GDM1 (cell line): ENCODE measurements at regions not wholly inside any gene's neighbourhood (a gene's known extent, or its start where the extent isn't known, plus 50 kb on each side); places are given as distances from the start of the nearest gene placed in this dataset.

Experiments used
- DNase-seq: peaks from one replicate; lab custom pipeline; 2025; lab: John Stamatoyannopoulos, UW

DNA sequence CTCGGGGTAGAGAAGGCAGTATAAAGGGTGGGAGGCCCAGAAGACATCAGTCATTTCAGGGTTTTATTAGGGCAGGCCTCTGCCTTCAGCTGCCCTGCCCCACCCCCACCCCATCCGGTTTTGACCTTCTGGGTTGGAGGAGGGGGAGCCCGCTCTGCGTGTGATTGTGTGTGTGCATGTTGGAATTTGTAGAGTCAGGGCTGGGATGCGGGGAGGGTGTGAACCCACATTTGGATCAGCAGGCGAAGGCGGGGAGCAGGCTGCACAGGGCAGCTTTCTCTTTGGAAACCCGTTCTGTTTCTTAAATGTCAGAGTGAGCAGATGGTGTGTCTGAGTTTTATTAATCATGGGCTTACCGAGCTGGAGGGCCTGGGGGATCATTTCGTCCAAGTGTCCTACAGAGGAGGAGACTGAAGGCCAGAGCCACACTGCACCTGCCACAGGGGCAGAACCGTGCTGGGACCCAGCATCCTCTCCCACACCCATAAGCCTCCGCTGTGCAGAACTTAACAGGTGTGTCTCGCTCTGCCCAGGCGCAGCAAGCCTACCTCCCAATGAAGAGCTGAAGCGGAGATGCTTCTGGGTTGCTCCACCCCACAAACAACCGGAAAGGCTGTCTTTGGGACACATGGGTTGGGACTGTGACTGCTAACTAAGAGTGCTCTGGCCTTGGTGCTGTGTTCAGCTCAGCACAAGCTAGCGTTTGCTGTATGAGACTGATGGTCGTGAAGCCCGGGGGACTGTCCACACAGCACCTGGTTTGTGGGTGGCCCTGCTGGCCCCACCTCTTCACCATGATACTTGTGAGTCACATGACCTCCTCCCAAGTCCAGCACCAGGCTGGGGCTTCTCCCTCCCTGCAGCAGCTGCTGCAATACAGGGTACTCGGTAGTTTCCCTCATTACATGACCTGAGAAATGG, 70.9 kb upstream of the GSE1 start:
- DNase-seq: no peak

DNA sequence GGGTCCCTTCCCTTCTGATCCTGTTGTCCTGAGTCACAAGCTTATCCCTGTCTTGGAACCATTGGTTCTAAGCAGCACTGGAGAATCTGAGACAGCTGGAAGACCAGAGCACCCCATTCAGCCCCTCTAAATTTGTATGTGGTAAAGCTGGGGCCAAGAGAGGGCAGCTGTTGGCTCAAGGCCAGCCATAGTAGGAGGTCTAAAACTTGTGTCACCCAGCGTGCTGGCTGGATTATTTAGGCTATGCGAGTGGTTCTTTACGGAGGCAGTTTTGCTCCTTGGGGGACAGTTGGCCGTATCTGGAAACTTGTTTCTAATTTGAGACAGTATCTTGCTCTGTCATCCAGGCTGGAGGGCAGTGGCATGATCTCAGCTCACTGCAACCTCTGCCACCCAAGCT, 69.6 kb upstream of the GSE1 start:
- no peak for DNase-seq

DNA sequence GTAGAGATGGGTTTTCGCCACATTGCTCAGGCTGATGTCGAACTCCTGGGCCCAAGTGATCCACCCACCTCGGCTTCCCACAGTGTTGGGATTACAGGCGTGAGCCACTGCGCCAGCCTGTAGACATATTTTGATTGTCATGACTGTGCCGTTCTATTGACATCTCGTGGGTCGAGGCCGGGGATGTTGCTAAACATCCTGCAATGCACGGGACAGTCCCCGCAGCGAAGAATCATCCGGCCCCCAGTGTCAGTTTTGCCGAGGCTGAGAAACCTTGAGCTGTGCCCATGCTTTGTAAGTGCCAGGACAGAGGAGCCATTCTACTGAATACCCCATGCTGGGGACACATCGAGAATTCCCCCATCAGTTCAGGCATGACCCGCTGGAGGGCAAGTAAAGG, 69.1 kb upstream of the GSE1 start:
- no peak for DNase-seq

DNA sequence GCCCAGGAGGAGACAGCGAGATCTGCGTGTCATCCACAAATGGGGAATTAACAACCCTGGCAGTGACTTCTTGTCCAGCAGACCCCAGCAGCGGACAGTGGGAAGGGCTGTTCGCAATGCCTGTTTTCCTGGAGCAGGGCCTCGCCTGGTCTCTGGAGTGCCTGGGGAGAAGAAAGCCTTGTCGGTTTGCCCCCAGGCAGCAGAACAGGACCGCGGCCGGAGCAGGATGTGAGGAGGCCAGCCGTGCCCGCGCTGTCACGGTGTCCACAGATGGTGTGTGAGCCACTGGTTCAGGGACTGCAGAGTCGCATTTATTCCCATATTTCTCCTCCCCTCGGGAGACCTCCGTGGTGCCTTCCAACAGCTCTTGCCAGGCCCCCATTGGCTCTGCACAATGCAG, 68.5 kb upstream of the GSE1 start:
- DNase-seq: no peak

DNA sequence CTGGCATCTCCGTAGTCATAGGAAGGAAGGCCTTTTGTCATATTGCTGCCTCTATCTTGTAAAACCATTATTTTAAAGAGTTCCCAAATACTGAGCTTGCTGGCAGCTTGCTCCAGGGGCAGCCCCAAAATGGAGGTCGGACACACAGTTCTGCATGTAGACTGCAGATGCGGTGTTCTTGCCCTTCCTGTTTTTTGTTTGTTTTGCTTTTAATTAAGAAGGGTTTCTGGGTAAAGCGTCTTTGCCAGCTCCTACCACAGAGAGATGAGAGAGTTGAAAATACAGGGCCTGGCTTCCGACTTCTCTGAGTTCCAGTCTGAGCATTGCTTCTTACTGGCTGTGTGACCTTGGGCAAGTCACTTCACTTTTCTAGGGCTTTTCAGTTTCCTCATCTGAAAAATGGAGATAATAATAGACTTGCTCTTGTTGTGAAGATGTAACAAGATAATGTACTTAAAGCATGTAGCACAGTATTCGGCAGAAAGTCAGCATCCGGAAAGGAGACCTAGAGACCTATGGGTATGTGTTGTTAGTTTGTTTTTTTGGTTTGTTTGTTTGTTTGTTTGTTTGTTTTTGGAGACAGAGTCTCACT, 67.8 kb upstream of the GSE1 start:
- DNase-seq: no peak

DNA sequence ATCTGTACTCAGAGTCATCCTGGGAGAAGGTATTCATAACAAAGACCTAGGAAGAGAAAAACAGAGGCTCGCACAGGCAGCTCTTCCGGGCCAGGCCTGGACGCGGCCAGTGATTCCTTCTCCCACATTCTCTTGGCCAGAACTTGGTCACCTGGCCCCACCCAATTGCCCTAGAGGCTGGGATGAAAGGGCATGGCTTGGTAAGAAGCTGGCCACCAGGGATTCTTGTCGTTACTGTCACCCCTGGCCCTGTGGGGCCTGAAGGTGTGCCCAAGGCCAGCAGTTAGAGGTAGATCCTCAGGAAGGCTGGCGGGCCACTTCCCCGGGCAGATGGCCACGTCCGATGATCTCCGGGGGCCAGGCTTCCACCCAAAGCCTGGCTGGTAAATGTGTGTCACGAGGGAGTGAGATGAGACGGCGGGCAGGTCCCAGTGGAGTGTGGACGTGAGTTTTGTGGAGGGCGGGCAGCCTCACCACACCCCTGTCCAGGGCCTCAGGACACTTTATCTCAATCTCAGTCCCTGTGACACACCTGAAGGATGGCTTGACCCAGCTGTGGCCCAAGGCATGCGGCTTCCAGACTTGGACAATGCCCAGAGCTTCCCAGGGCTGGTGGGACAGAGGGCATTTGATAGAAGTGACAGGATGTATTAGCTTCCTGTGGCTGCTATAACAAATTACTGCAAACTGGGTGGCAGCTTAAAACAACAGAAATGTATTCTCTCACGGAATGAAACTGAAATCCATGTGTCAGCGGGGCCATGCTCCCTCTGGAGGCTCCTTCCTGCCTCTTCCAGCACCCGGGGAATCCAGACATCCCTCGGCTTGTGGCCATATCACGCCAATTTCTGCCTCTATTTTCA, 66.3 kb upstream of the GSE1 start:
- DNase-seq: no peak

DNA sequence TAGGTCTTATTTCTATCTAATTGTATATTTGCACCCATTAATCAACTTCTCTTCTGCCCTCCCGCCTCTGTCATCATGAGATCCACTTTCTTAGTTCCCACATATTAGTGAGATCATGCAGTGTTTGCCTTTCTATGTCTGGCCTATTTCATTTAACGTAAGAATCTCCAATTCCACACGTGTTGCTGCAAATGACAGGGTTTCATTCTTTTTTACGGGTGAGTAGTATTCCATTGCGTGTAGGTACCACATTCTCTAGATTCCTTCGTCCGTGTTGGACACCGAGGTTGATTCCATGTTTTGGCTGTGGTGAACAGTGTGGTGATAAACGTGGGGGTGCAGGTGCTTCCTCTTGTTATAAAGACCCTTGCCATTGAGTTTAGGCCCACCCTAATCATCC, 64.7 kb upstream of the GSE1 start:
- no peak for DNase-seq

DNA sequence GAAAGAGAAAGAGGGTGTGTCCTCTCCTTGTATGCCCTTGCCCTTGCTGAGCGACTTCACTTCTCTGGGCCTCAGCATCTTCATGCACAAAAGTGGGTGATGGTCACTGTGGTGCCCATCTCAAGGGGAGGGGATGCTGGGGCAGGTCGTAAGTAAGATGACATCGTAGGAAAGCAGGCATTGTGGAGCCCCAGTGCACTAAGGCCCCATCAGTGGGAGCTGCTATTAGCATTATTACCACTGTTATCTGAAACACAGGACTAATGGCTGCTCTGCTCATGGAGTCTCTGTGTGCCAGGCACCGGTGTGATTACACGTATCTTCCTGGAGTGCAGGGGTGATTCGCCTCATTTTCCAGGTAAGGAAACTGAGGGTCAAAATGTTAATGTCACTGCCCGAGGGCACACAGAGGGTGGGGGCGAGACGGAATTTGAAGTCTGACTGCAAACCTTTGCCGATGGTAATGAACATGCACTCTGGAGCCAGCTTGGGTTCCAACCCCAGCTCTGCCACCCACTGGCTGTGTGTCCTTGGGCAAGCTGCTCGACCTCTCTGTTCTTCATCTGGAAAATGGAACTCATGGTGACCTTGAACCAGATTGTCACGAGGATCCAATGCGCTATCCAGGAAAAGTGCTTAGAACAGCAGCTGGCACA, 63.2 kb upstream of the GSE1 start:
- DNase-seq: no peak

DNA sequence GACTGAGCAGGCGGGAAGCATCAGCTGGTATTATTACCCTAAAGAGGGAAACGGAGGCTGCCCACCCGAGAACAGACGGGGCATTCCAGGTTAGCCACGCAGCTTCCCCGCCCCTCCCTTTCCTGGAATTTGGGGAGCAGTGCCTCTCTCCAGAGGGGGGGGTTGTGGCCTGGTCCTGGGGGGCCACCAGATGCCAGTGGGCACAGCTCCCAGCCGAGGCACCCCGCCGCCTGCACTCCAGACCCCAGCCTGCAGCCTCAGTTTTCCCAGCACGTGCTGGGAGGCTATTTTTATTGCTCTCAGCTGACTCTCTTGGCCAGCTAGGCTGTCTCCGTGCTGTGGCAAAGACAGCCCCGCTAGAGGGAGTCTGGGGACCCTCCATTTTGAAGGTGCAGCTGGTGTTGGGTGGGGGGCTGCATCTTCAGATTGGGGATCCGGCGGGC, 62.7 kb upstream of the GSE1 start:
- no peak for DNase-seq

DNA sequence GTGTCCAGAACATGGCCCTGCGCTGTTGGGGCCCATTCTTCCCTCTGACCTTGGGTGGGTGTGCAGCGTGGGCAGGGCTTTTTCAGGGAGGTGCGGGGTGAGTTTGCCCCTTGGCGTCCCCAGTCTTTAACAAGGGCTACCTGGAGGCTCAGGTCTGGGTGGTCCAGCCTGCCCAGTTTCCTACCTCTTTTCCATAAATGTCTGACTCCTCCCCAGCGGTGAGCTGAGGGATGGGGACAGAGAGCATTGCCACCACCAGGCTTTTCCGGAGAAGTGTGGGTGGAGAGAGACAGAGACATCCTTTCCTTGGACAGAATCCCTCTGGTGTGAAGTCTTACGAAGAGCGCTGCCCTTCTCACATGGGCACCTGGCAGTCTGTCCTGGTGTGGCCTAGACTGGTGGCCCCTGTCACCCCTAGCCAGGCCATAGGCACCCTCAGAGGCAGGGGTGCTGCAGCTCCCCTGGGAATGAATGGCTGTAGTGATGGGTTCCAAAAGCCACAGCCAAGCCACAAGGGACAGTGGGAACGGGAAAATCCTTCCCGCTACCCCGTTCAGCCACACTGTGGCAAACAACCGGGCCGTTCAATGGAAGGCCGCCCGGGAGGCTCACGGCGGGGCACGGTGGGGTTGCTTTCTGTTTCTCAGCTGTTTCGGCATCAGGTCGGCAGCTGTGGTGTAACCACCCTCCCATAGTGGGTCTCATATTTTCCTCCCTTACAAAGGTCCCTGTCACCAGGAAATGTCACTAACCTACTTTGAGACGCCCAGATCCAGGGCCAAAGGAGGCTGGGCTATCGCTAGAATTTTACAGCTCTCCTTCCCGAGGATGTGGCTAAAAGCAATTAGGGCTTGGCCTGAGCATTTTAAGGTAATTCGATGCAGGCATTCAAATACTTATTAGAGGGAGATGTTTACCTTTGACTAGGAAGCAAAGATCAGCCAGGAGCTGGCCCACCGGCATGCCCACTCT, 61.9 kb upstream of the GSE1 start:
- DNase-seq: no peak

DNA sequence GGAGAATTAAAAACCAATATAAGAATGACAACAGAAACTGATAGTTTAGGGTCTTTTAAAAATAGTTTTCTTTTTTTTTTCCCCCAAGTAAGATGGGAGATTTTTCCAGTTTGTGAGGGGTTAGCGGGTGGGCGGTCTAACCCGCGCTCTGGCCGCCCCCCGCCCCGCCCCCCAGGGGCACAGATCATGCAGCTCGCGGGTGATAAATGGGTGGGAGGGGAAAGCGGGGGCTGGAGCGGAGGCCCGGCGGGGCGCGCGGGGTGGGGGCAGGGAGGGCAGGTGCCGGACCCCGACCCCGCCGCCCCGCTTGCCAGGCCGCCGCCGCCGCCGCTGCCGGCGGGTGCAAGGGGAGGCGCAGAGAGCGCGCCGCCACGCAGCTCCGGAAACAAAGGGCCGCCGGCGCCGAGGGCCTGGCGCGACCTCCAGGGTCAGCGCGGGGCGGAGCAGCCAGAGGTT, 60.1 kb upstream of the GSE1 start:
- peak; percentile 46 for DNase-seq

DNA sequence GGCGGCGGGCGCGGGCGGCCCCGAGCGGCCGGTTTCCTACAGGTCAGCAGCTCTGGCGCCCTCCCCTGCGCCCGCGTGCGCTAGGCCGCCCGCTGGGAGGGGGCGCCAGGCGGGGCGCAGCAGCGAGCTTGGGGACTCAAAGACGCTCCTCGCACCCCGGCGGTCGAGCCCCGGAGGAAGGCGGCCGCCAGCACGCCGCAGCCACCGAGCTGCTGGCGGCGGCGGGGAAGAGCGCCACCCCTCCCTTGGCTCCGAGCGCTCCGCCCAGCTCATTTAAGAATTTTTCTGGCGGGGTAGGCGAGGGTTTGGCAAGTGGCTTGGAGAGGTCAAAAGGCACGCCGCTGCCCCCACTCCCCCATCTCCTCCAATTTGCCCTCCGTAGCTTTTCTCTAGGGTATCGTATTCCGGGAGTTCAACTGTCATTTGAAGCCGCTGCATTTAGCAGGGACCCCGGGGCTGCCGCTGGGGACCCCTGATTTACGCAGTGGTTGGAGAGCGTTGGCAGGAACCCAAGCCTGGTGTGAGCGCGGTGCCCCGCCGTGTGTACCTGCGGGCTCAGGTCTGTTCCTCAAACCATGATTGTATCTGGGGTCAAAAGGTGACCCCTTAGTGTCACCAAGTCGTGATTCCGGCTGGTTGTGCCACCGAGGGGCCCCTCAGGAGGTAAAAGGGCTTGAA, 59.5 kb upstream of the GSE1 start:
- DNase-seq: peak; percentile 46

DNA sequence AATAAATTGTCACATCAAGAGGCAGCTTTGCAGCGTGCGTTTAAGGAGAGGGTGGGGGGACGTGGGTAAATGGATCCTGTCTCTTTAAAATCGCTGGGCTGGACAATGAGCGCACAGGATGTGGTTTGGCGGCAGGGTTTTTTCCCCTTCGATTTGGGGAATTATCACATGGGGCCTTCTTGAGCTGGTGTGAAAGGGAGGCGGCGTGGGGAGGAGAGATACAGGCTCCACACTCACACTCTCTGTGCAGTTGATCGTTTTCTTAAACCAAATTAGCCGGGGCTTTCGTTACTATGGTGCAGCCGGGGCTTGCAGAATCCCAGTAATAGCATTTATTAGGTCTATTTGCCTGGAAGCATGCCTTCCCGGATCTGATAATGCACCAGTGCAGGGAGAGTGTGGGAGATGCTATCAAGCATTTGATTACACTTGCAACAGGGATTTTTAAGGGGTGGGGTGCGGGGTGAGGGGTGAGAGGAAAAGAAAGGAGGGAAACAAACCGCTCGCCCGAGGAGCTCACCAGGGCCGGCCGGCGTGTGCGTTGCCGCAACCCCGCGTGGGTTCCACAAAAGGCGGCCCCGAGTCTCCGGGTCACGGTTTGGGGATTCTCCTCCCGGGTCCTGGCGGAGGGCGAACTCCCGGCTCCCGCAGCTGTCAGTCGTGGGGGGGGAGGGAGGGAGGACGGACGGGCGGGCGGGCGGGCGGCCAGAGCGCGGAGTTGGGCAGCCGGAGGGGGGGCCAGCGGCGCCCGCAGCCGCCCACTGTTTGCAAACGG, 58.8 kb upstream of the GSE1 start:
- DNase-seq: peak; percentile 72

DNA sequence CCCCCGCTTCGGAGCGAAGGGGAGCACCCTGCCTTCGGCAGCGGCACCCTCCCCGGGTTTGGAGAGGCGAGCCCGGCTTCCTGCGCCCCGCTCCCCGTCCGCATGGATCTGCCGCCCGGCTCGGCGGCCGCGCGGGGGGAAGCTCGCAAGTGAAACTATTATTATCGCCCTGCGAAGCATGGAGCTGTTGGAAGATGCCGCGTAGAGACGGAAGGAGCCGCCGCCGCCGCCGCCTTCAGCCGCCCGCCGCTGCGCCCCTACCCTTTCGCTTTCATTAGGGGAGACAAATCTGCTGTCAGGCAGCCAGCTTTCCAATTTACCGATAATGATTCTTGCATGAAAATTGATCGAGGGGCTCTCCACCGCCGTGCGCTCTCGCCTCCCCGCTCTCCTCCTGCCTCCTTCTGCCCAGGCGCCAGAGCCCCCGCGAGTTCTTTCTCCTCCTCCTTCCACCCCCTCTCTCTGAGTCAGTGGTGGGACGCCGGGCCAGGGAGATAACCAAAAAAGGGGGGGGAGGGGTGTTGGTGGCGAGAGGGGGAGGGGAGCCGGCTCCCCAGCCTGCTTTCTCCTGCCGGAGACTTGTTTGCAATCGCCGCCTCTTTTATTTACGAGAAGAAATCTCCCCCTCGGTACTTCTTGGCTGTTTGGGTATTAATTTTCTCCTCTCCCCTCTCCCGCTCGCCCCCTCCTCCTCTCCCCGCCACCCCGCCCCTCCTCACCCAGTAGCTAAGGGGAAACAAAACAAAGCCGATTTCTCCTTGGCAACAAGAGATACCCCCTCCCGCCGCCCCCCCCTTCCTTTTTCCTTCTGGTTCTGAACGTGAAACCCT, 58.0 kb upstream of the GSE1 start:
- peak; percentile 44 for DNase-seq

DNA sequence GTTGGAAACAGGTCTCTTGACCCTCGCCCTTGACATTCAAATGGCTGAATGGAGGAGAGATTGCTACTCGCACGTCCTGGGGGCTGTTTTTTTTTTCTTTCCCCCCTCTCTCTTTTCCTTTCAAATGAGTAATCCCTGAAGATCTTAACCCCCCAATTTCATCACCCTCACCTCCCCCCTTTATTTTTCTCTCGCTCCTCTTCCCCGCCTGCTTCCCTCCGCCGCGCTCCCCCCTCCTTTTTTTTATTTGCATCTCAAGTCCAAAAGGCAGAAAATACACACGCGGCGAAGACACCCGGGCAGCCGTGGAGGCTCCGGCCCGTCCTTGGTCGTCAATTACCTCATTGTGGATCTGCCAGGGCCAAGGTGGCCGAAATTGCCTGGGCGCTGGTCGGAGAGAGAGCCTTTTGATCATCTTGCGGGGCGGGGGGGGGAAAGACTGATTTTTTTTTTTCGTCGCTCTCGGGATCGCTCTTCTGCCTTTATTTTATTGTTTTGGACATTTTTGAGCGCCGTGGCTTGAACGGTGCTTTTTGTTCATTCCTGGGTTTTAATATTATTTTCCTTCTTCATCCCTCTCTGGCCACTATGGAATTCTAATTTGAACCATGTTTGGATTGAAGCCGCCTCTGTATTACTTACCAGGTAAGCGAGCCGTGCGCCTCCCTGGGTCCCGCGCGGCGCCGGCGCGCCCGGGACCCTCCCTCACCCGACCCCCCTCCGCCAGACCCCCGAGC, 57.2 kb upstream of the GSE1 start:
- no peak for DNase-seq

DNA sequence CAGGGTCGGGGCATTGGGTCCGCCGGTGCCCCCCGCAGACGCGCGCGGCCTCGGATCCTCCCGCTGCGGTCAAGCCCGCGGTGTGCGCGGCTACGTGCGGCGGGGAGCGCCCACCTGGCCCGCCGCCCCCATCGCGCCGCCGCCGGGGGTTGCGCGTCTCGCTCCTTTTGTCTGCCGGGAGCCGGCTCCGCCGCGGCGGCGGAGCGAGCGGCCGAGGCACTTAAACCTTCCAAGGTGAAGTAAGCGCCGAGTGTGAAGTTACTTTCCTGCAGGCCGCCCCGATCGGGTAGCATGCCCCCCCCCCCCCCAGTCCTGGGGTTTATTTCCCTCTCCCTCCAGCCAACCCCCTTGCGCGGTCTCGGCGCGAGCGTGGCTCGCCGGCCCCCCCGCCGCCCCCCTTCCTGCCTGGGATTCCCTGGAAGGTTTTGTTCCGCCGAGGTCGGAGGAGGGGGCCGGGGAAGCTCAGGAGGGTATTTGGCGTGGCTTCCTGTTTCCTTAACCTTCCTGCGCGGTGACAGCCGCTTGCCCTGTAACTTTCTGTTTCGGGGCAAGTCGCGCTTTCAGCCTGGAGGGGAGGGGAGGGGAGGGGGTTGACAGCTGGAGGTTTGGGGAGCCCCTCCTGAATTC, 56.6 kb upstream of the GSE1 start:
- peak; percentile 51 for DNase-seq
